SH-SY5Y (cell line): ENCODE measurements at regions not wholly inside any gene's neighbourhood (a gene's known extent, or its start where the extent isn't known, plus 50 kb on each side); places are given as distances from the start of the nearest gene placed in this dataset.

Experiments used
- GATA2 ChIP-seq: IDR thresholded peaks from 2 replicates; pipeline ENCODE4 v1.6.1; 2011; ENCODE audit warnings: mild to moderate bottlenecking, low read depth, low read length
- GATA3 ChIP-seq: IDR thresholded peaks from 2 replicates; pipeline ENCODE4 v1.6.1; 2011; ENCODE audit warnings: low read depth, mild to moderate bottlenecking, low read length, moderate library complexity

DNA sequence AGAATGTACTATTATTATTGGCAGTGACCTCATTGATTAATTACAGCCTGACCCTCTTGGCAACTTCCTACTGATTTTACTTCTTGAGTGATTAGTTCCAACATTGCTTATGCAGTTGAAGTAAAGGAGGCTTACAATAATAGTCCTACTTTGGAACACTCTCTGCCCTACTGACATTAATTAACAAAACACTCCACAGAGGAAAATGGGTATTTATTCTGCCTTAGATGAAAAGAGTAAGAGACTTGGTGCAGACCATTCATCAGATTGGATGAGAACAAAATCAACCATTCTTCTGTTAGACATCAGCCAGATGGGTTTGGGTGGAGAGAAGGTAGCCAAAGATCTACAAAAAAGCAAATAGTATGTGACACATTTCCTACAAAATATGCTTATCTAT lies 363.8 kb downstream of the FAT3 start:
- TF ChIP-seq GATA3 = no peak
- no peak for TF ChIP-seq GATA2
